ENCODE measurements at regions not wholly inside any gene's neighbourhood (a gene's known extent, or its start where the extent isn't known, plus 50 kb on each side); places are given as distances from the start of the nearest gene placed in this dataset.
"Not testable (repeated sequence)": the region's sequence is repeated elsewhere in the genome, so short reads cannot be mapped to it uniquely, and the experiment has no call there.

GRCh38 chr16:49956915-49957314, 68.1 kb upstream of the CNEP1R1 start:
- TF ChIP-seq CTCF (IDR thresholded peaks at IDR 0.05; ENCODE audit: partially characterized antibody, unreplicated experiment): no peak
- Mint-ChIP-seq H3K4me3 (ENCODE audit: unreplicated experiment) (no peak overlapping the region), H3K27me3 (ENCODE audit: unreplicated experiment) (no peaks in the 10 kb centered on the region), H3K27ac (ENCODE audit: unreplicated experiment) (no peak overlapping the region), H3K9me3 (ENCODE audit: unreplicated experiment) (peaks cover 1% of the 10 kb centered on the region), H3K4me1 (ENCODE audit: low read depth, unreplicated experiment) (no peaks in the 10 kb centered on the region), H3K36me3 (ENCODE audit: unreplicated experiment) (no peaks in the 10 kb centered on the region)
- no peak for DNase-seq

GRCh38 chr16:49958448-49958847, 66.6 kb upstream of the CNEP1R1 start:
- Mint-ChIP-seq H3K4me1 (ENCODE audit: low read depth, unreplicated experiment) (no peaks in the 10 kb centered on the region), H3K9me3 (ENCODE audit: unreplicated experiment) (peaks cover 1% of the 10 kb centered on the region), H3K4me3 (ENCODE audit: unreplicated experiment) (no peak overlapping the region)

GRCh38 chr16:49959552-49960277, 65.3 kb upstream of the CNEP1R1 start:
- peaks cover 1% of the 10 kb centered on the region for H3K27me3 Mint-ChIP-seq (ENCODE audit: unreplicated experiment)
- no peak for TF ChIP-seq CTCF (IDR thresholded peaks at IDR 0.05; ENCODE audit: partially characterized antibody, unreplicated experiment)

More at GRCh38 chr16:49958448-49958847, 66.6 kb upstream of the CNEP1R1 start:
- H3K27me3 Mint-ChIP-seq (ENCODE audit: unreplicated experiment): peaks cover 1% of the 10 kb centered on the region
- H3K36me3 Mint-ChIP-seq (ENCODE audit: unreplicated experiment): no peaks in the 10 kb centered on the region
- no peak for TF ChIP-seq CTCF (IDR thresholded peaks at IDR 0.05; ENCODE audit: partially characterized antibody, unreplicated experiment)
- DNase-seq: no peak
- no peak overlapping the region for H3K27ac Mint-ChIP-seq (ENCODE audit: unreplicated experiment)

GRCh38 chr16:49961089-49961488, 63.9 kb upstream of the CNEP1R1 start:
- Mint-ChIP-seq H3K9me3 (ENCODE audit: unreplicated experiment) (peaks cover under 1% of the 10 kb centered on the region), H3K27ac (ENCODE audit: unreplicated experiment) (no peak overlapping the region), H3K27me3 (ENCODE audit: unreplicated experiment) (peaks cover 1% of the 10 kb centered on the region), H3K4me1 (ENCODE audit: low read depth, unreplicated experiment) (no peaks in the 10 kb centered on the region), H3K4me3 (ENCODE audit: unreplicated experiment) (no peak overlapping the region), H3K36me3 (ENCODE audit: unreplicated experiment) (no peaks in the 10 kb centered on the region)
- no peak for TF ChIP-seq CTCF (IDR thresholded peaks at IDR 0.05; ENCODE audit: partially characterized antibody, unreplicated experiment)
- no peak for DNase-seq

More at GRCh38 chr16:49959552-49960277, 65.3 kb upstream of the CNEP1R1 start:
- no peaks in the 10 kb centered on the region for H3K36me3 Mint-ChIP-seq (ENCODE audit: unreplicated experiment)
- no peak overlapping the region for H3K4me3 Mint-ChIP-seq (ENCODE audit: unreplicated experiment)
- no peaks in the 10 kb centered on the region for H3K4me1 Mint-ChIP-seq (ENCODE audit: low read depth, unreplicated experiment)
- H3K9me3 Mint-ChIP-seq (ENCODE audit: unreplicated experiment): peaks cover 1% of the 10 kb centered on the region
- DNase-seq: no peak
- no peak overlapping the region for H3K27ac Mint-ChIP-seq (ENCODE audit: unreplicated experiment)

- not testable (repeated sequence) for H3K4me3 Mint-ChIP-seq (ENCODE audit: unreplicated experiment); DNase-seq; H3K4me1 Mint-ChIP-seq (ENCODE audit: low read depth, unreplicated experiment); H3K9me3 Mint-ChIP-seq (ENCODE audit: unreplicated experiment); H3K27me3 Mint-ChIP-seq (ENCODE audit: unreplicated experiment); H3K27ac Mint-ChIP-seq (ENCODE audit: unreplicated experiment); H3K36me3 Mint-ChIP-seq (ENCODE audit: unreplicated experiment)
Observed at GRCh38 chr16:49962566-49962965, 62.5 kb upstream of the CNEP1R1 start.

Measured in glutamatergic neuron (in vitro differentiated cells).